Head of caudate nucleus (tissue), 42 donors: ENCODE measurements at regions not wholly inside any gene's neighbourhood (a gene's known extent, or its start where the extent isn't known, plus 50 kb on each side); places are given as distances from the start of the nearest gene placed in this dataset.
"Not testable (repeated sequence)": the region's sequence is repeated elsewhere in the genome, so short reads cannot be mapped to it uniquely, and the experiment has no call there.

Source experiments
- DNase-seq, 42 donors: peaks; one replicate each; pipeline versions ENCODE4 v3.0.0 to v3.0.0-alpha.2; 2020 to 2021; ENCODE audit warnings: mixed read lengths in 7 of 42
- intact Hi-C: fragments of 100-400 bp; cut with DNase I; formaldehyde crosslinking; loops from one replicate; pipeline ENCODE4 v1.15.0; 2022

DNA sequence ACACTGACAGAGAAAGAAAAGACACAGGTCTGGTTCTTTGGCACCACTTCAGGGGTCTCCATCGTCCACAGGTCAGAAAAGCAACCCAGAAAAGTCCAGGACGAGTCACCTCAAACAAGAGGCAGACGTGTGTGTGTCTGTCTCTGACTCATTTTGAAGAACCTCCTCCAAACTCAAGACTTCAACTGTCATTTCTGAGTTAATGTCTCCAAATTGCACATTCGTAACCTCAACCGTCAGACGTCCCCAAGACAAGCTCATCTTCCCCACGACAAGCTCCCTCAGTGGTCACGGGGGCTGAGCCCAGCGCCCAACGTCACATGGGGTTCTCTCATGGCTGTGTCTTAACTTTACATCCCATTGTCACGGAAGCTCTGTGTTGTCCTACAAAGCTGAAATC lies 70.2 kb upstream of the TNK2 start:
- intact Hi-C loops, result not testable (repeated sequence)
- DNase-seq, result peak in 1 of 42 donors; percentile 17

DNA sequence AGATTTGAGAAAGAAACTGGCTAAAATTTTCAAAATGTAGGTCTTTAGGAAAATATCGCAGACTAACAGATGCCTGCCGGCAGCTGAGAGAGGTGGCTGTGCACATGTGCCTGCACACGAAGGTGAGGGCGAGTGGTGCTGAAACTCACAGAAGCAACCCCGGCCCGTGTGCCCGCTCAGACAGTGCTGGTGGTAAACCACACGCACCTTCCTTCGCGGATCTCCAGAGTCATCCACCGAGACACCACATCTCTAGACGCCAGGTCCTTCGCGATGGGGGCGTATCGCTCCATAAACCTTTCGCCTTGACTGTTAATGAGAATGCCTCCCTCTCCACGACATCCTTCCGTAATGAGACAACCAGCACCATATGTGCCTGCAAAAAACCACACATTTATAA lies 68.5 kb upstream of the TNK2 start:
- intact Hi-C loops, DNase-seq: not testable (repeated sequence)

DNA sequence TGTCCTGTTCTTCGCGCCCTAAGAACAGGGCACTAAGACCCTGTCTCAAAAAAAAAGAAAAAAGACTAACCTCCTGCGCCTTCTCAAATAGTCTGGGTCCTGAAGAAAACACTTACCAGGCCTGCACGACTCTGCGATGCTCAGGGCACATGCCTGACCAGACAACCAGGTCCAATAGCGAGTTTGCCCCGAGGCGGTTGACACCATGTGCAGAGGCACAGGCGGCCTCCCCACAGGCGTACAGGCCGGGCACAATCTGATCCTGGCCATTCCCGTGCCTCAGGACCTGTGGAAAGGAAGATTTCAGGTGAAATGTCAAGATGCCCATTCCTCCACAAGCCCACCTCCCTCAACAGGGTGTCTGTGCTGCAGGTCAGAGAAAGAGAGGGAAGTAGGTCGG lies 65.9 kb upstream of the TNK2 start:
- intact Hi-C loops, DNase-seq: not testable (repeated sequence)

DNA sequence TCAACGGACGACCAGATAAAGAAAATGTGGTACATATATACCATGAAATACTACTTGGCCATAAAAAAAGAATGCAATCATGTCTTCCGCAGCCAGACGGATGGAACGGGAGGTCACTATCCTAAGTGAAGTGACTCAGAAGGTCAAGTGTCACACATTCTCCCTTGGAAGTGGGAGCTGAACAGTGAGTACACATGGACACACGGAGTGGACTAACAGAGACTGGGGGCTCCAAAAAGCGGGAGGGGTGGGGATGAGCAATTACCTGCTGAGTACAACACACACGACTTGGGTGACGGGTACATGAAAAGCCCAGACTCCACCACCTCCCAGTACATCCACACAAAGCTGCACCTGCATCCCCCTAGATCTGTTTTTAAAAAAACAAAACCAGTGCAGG lies 62.5 kb upstream of the TNK2 start:
- DNase-seq, intact Hi-C loops: not testable (repeated sequence)

DNA sequence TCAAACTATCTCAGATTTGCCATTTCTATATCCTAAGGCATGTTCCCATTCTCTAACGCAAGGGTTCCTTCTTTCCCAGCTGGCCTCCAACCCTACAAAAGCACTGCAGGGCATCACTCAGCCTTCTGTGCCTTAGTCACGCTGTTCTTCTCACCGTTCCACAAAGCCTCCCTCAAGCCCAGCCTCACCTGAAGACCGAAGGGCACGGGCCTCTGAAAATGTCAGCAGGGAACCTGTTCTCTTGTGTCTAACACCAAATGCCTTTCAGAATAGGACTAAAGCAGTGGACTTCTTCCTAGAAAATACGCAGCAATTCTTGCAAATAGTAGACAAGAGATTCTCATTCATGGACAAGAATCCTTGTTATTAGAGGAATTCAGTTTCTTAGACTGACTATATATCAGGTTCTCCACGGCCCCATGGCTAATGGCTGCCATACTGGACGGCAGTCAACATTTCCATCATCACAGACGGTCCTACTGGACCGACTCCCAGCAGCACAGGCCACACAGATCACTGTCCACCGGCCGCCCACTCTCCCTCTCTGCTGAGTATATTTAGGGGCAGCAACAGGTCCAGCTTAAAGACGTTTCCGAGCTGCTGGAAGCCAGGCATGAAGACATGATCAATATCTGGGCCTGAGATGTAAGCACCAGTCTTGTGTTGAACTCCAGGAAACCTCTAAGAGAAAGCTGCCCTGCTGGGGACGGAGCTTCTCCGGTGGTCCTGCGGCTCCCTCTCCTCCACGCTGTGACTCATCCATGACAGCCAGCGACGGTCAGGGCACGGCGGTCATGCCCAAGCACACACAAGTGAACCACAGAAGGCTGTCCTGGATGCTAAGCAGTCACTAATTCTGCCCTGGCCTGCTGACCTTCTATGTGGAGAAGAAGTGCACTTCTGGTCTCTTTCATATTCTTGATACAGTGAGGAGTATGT lies 61.8 kb upstream of the TNK2 start:
- DNase-seq, intact Hi-C loops: not testable (repeated sequence)

DNA sequence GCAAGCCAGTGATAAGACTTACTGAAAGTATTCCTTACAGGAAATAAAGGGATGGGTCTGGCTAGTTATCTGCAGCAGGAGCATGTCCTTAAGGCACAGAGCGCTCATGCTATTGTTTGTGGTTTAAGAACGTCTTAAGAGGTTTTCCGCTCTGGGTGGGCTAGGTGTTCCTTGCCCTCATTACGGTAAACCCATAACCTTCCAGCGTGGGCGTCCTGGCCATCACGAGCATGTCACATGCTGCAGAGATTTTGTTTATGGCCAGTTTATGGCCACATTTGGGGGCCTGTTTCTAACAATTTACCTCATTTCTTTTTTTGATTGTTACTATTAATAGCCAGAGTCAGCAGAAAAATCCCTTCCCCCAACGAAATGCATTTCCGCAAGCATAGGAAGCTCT lies 61.0 kb upstream of the TNK2 start:
- intact Hi-C loops, result not testable (repeated sequence)

DNA sequence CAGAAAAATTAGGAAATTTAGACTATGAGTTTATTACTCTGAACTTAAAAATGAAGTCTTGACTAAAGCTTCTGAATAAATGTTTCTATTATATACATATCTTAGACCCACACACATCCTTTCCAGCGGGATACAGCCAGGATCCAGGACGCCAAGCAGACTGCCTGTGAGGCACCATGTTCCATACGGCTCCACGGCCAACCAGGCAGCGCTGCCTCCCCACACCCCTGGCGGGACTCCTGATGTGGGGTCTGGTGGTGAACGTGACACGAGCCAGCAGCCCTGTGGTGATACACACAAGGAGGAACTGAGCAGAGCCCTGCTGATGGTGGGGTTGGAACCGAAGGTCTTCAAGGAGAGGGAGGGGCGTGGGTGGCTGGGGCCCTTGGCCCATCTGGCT lies 59.8 kb upstream of the TNK2 start:
- intact Hi-C loops, result not testable (repeated sequence)

More for the DNA sequence above, 61.0 kb upstream of the TNK2 start:
- not testable (repeated sequence) for DNase-seq

DNA sequence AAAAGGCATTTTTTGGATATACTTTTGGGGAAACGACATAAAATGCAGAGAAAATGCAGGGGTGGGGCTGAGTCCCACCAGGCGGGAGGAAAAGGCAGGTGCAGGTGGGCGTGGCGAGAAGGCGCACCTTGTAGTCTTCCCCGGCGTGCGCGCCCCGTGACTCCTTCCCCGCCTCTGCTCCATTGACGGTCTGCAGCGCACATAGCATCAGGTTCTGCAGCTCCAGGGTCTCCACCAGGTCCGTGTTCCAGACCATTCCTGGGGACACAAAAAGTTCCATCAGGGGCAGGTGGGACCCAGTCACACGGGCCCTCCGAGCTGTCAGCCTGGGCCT lies 59.0 kb upstream of the TNK2 start:
- intact Hi-C loops, DNase-seq: not testable (repeated sequence)

More for the DNA sequence above, 59.8 kb upstream of the TNK2 start:
- DNase-seq, result not testable (repeated sequence)

DNA sequence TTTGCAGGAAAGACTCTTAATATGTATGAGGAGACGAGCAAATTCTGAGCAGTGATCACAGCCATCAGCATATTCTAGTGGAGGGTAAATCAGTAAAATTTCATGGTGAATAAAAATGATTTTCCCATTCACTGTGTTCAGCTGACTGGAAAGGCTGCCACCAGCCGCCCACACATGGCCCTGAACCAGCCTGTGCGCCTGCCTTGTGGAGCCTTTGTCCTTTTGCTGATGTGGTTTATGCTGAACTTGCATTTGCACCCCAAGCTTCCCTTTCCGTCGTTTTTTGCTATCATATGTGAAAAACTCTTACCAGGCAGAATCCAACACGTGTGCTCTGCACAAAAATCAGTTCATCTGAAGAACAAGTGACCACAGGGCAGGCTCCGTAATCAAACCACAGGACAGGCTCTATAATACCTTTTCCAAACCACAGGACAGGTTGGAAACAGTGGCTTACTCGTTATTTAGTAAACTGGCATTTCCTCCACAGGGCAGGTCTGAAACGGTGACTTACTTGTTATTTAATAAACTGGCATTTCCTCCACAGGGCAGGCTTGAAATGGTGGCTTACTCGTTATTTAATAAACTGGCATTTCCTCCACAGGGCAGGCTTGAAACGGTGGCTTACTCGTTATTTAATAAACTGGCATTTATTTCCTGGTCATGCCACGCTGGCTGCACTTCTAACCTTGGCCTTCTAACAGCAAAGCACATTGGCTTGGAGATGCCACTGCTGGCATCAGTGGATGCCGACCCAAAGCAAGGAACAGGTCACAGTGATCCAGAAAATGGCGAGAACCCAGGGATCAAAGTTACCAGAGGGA lies 58.4 kb upstream of the TNK2 start:
- intact Hi-C loops, DNase-seq: not testable (repeated sequence)

DNA sequence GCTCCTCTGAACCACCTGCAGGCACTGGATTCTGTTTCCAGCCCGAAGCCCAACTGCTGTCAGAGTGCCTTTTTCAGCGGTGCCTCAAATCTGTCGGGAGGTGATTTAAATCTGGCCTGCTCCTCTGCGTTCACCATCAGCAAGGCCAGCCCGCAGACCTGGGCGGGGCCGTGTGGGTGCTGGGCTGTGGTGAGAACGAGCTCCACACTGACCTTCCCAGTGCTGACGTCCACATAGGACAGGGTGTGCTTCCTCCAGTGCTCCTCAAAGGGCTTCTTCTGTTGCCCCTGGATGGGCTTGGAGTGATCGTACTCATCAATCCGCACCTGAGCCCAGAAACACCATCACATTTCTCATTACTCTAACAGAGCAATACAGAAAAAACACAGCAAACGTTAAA lies 56.9 kb upstream of the TNK2 start:
- intact Hi-C loops, DNase-seq: not testable (repeated sequence)

DNA sequence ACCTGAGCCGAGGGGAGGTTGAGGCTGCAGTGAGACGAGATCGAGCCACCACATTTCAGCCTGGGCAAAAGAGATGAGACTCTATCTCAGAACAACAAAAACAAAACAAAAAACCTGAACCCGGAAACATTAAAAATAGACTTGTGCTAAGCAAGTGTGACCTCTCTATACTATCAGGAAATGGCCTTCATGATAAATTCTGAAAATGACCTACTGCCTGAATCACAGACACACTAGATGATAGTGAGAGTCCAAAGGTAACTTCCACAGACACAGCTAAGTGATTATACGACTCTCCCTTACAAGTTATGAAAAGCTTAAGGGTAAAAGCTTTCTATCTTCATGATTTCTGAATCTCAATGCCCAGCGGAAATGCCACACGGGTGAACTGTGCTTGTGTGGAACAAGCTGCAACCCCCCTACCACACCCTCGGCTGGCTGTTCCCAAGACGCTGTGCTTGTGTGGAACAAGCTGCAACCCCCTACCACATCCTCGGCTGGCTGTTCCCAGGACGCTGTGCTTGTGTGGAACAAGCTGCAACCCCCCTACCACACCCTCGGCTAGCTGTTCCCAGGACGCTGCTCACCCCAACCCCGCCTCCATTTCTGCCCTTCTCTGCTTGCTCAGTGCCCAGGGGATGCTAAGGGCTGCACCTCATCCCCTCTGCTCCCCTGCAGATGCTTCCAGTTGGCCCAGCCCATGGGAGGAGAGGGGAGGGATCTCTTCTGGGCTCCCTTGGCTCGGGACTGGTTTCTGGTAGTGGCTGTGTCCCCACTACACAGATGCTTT lies 56.2 kb upstream of the TNK2 start:
- DNase-seq, intact Hi-C loops: not testable (repeated sequence)

DNA sequence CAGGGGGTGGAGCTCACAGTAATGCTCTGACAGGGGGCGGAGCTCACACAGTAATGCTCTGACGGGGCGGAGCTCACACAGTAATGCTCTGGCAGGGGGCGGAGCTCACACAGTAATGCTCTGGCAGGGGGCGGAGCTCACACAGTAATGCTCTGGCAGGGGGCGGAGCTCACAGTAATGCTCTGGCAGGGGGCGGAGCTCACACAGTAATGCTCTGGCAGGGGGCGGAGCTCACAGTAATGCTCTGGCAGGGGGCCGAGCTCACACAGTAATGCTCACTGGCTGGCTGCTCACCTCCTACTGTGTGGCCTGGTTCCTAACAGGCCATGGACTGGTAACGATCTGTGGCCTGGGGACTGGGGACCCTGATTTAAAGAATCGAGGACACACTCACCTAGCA lies 53.9 kb upstream of the TNK2 start:
- DNase-seq, intact Hi-C loops: not testable (repeated sequence)

DNA sequence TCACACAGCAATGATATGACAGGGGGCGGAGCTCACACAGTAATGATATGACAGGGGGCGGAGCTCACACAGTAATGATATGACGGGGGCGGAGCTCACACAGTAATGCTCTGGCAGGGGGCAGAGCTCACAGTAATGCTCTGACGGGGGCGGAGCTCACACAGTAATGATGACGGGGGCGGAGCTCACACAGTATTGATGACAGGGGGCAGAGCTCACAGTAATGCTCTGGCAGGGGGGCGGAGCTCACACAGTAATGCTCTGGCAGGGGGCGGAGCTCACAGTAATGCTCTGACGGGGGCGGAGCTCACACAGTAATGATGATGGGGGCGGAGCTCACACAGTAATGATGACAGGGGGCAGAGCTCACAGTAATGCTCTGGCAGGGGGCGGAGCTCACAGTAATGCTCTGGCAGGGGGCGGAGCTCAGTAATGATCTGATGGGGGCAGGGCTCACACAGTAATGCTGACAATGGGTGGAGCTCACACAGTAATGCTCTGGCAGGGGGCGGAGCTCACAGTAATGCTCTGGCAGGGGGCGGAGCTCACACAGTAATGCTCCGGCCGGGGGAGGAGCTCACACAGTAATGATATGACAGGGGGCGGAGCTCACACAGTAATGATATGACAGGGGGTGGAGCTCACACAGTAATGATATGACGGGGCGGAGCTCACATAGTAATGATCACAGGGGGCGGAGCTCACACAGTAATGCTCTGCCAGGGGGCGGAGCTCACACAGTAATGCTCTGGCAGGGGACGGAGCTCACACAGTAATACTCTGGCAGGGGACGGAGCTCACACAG lies 52.8 kb upstream of the TNK2 start:
- DNase-seq, result not testable (repeated sequence)

DNA sequence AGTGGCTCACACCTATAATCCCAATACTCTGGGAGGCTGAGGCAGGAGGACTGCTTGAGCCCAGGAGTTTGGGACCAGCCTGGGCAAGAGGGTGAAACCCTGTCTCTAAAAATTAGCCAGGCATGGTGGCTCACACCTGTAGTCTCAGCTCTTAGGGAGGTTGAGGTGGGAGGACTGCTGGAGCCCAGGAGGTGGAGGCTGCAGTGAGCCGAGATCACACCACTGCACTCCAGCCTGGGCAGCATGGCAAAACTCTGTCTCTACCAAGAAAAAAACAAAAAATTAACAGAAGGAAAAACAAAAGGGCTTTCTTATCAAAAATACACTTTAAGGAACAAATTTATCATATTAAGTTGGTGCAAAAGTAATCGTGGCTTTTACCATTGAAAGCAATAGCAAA lies 51.8 kb upstream of the TNK2 start:
- DNase-seq, intact Hi-C loops: not testable (repeated sequence)

More for the DNA sequence above, 52.8 kb upstream of the TNK2 start:
- intact Hi-C loops, result not testable (repeated sequence)

DNA sequence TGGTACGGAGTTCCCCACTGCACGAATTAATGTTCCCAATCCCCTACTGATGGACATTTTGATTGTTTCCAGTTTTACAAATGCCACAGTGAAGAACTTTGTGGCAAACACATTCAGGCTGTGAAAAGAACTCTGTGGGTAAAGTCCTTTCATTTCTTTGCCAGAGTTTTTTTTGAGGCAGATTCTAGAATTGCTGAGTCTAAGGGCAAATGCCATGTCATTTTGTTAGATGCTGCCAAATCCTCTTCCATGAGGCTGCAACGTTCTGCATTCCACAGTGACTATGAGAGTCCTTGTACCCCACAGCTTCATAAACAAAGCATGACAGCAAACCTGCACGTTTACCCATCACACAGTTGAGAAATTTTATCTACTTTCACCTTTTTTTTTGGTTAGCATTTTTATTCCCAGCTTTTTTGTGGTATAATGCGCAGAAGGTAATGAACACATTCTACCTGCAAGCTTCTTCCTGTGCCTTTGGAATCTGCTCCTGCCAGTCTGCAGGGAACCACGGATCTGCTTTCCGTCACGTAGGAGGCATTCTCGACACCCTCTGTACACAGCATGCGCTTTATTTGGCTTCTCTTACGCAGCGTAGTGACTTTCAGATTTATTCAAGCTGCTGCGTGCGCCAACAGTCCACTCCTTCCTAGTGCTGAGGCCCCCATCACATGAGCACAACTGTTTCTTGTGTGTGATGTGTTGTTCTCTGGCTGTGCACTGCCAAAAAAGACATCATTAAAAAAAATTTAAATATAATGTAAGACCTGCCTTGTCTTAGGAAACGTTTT lies 51.2 kb upstream of the TNK2 start:
- intact Hi-C loops, result not testable (repeated sequence)

DNA sequence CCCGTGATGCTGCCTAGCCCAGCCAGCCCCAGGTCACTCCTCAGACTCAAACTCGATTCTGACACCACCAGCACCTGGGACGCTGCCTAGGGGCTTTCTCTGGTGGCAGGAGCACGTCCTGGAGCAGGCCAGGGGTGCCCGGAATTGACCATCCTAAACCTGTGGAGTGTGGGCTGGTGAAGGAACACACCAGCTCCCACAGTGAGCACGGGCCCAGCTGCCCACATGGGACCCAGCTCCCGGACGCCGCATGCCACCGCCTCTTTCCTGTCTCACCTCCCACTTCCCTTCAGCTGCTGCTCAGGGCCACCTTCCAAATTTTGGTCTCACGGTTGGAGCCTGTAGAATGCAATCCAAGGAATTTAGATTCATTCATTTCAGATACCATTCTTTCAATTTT lies 50.4 kb upstream of the TNK2 start:
- peak in 1 of 42 donors; percentile 28 for DNase-seq
- intact Hi-C loops, result not testable (repeated sequence)

More for the DNA sequence above, 51.2 kb upstream of the TNK2 start:
- DNase-seq, result not testable (repeated sequence)
